K562 (cell line): ENCODE measurements at regions not wholly inside any gene's neighbourhood (a gene's known extent, or its start where the extent isn't known, plus 50 kb on each side); places are given as distances from the start of the nearest gene placed in this dataset.

Experiments
- ATAC-seq: fragments of 200-7000 bp; cut with Tn5 transposase; 3 replicates; pipeline ENCODE4 v1.9.1; 2020; ENCODE audit warnings: moderate library complexity
- BruUV-seq: library from RNA; stranded (reverse); fragments of 400-500 nt; replicated peaks from 2 replicates; lab custom pipeline; 2021; lab: Mats Ljungman, UMichigan
- CTCF ChIA-PET: fragments of 300-600 bp; formaldehyde crosslinking; extraction: SDS; loops from one replicate; lab custom pipeline; 2021; ENCODE audit warnings: low intra/inter-chr PET ratio; lab: Yijun Ruan, JAX
- POLR2A ChIA-PET: fragments of 300-600, 350-650 bp; sonication (Branson Sonifier 250); formaldehyde crosslinking; extraction: SDS; loops from one replicate; lab custom pipeline; 2021; ENCODE audit warnings: antibody characterized with exemption, inconsistent platforms; lab: Yijun Ruan, JAX
- DNase-seq, 4 experiments: peaks; one replicate each; pipeline versions ENCODE4 v3.0.0 to v3.0.0-alpha.2; 2011 to 2018; ENCODE audit warnings: low spot score in 3 of 4, mixed read lengths in 3 of 4; ENCODE audit errors: extremely low read depth in 1 of 4
- FAIRE-seq: peaks from 2 replicates; lab custom pipeline; 2011; peaks lifted over from hg19 to GRCh38; lab: Jason Lieb, UNC
- H2AFZ ChIP-seq: 2 replicates; pipeline ENCODE4 v1.6.0; 2011; ENCODE audit warnings: low read depth, low read length, control low read depth, inconsistent platforms
- H3K27ac ChIP-seq: fragments of 200-600 bp; 3 replicates; pipeline ENCODE4 v1.8.0; 2011; ENCODE audit warnings: low read depth, mild to moderate bottlenecking, control low read depth, inconsistent platforms, low read length, moderate library complexity, mixed read lengths; ENCODE audit errors: extremely low read depth
- H3K27me3 ChIP-seq, 2 experiments: fragments of 300-600 bp in 1 of 2; 2 replicates in 1 of 2; 3 replicates in 1 of 2; pipeline versions ENCODE4 v1.6.0 to v1.8.0; 2011; ENCODE audit warnings: inconsistent platforms in 2 of 2, low read length in 2 of 2, mild to moderate bottlenecking in 1 of 2, mixed read lengths in 1 of 2, moderate library complexity in 1 of 2; ENCODE audit not compliant: control insufficient read depth in 2 of 2, insufficient read depth in 2 of 2
- H3K36me3 ChIP-seq: fragments of 300-600 bp; 3 replicates; pipeline ENCODE4 v1.8.0; 2011; ENCODE audit warnings: mild to moderate bottlenecking, low read length, inconsistent platforms; ENCODE audit not compliant: control insufficient read depth, insufficient read depth
- H3K4me1 ChIP-seq, 2 experiments: fragments of 200-600 bp in 1 of 2; replicated peaks in 1 of 2; 2 replicates in 1 of 2; 3 replicates in 1 of 2; pipeline versions ENCODE4 v1.5.1 to v1.8.0; 2011; ENCODE audit warnings: inconsistent platforms in 2 of 2, low read length in 2 of 2, mild to moderate bottlenecking in 1 of 2, mixed read lengths in 1 of 2, moderate library complexity in 1 of 2; ENCODE audit not compliant: control insufficient read depth in 2 of 2, insufficient read depth in 2 of 2
- H3K4me2 ChIP-seq: 2 replicates; pipeline ENCODE4 v1.6.1; 2011; ENCODE audit warnings: low read length, control low read depth, inconsistent platforms, mixed read lengths; ENCODE audit not compliant: insufficient read depth
- H3K4me3 ChIP-seq: fragments of 200-600 bp; sonication (generic), shearing (Covaris generic); 2 replicates; pipeline ENCODE4 v1.5.1; 2016; ENCODE audit warnings: control low read depth, inconsistent platforms
- H3K79me2 ChIP-seq: fragments of 200-600 bp; 3 replicates; pipeline ENCODE4 v1.8.0; 2011; ENCODE audit warnings: low read length, inconsistent platforms; ENCODE audit not compliant: control insufficient read depth, insufficient read depth
- H3K9ac ChIP-seq, 2 experiments: 2 replicates each; pipeline versions ENCODE4 v1.6.0 to v1.6.1; 2011; ENCODE audit warnings: low read depth in 2 of 2, low read length in 2 of 2, control low read depth in 1 of 2, inconsistent platforms in 1 of 2, mild to moderate bottlenecking in 1 of 2, mixed read lengths in 1 of 2; ENCODE audit not compliant: insufficient read depth in 1 of 2
- H3K9me1 ChIP-seq: one replicate; pipeline ENCODE4 v1.6.0; 2011; ENCODE audit warnings: inconsistent platforms, mild to moderate bottlenecking, low read length, moderate library complexity; ENCODE audit not compliant: control insufficient read depth, insufficient read depth
- H3K9me3 ChIP-seq: replicated peaks from 2 replicates; pipeline ENCODE4 v1.5.1; 2011; ENCODE audit warnings: low read depth, low read length, inconsistent platforms; ENCODE audit not compliant: control insufficient read depth, insufficient read depth
- H4K20me1 ChIP-seq: replicated peaks from 2 replicates; pipeline ENCODE4 v1.6.1; 2011; ENCODE audit warnings: low read length, inconsistent platforms, mixed read lengths; ENCODE audit not compliant: control insufficient read depth, insufficient read depth
- CBFB ChIP-seq: sonication (generic); formaldehyde crosslinking; IDR thresholded peaks from 2 replicates; pipeline ENCODE4 v1.4.0; 2020; ENCODE audit warnings: mild to moderate bottlenecking, missing genetic modification reagents
- EGR1 ChIP-seq: fragments of 450-650 bp; conservative IDR thresholded peaks from 2 replicates; pipeline ENCODE4 v1.6.1; 2017; ENCODE audit warnings: mild to moderate bottlenecking
- GTF2A2 ChIP-seq: IDR thresholded peaks from 2 replicates; pipeline ENCODE4 v1.6.1; 2016; ENCODE audit warnings: mild to moderate bottlenecking, missing genetic modification characterization, missing compliant biosample characterization
- SNRNP70 ChIP-seq: fragments of 200-400 bp; formaldehyde crosslinking; optimal IDR thresholded peaks from 2 replicates; pipeline ENCODE3; 2017; ENCODE audit warnings: low read depth, low read length
- SPI1 ChIP-seq: IDR thresholded peaks from 2 replicates; pipeline ENCODE4 v1.6.1; 2011; ENCODE audit warnings: low read depth, low read length, control low read depth, borderline replicate concordance
- USF2 ChIP-seq: sonication (generic); formaldehyde crosslinking; IDR thresholded peaks from 2 replicates; pipeline ENCODE4 v1.5.0; 2020; ENCODE audit warnings: missing genetic modification reagents
- ZBTB34 ChIP-seq: fragments of 250-450 bp; sonication (Bioruptor Pico); IDR thresholded peaks from 2 replicates; pipeline ENCODE4 v1.8.0; 2021; ENCODE audit warnings: mild to moderate bottlenecking, moderate library complexity
- ZNF263 ChIP-seq: sonication (generic); formaldehyde crosslinking; IDR thresholded peaks from 2 replicates; pipeline ENCODE4 v1.8.0; 2022; ENCODE audit warnings: mild to moderate bottlenecking, missing genetic modification reagents, borderline replicate concordance
- ZNF445 ChIP-seq: fragments of 250-450 bp; sonication (Bioruptor Pico); IDR thresholded peaks from 2 replicates; pipeline ENCODE4 v1.4.0; 2020; ENCODE audit warnings: low read depth, mild to moderate bottlenecking, moderate library complexity
- ZNF75A ChIP-seq: fragments of 450-650 bp; formaldehyde crosslinking; IDR thresholded peaks from 2 replicates; pipeline ENCODE4 v1.4.0; 2020; ENCODE audit warnings: mild to moderate bottlenecking
- WGBS: fragments of 100-300 bp; shearing (Covaris generic); methylation state at CpG from one replicate; pipeline ENCODE4 v1.1.6; 2016; ENCODE audit warnings: low coverage, mixed read lengths; ENCODE audit not compliant: insufficient coverage; ENCODE audit errors: missing lambda C conversion rate; 5-methylcytosine and 5-hydroxymethylcytosine counted together
- in situ Hi-C: fragments of 300-500 bp; cut with MboI; formaldehyde crosslinking; loops from 4 replicates; pipeline ENCODE4 v1.15.0; 2018; ENCODE audit warnings: inconsistent platforms, mixed read lengths
- intact Hi-C: fragments of 100-400 bp; cut with micrococcal nuclease; formaldehyde crosslinking; loops from 2 replicates; pipeline ENCODE4 v1.14.2; 2022

GRCh38 chrX:131746491-131746968, 202.7 kb downstream of the OR13H1 start:
- no peaks in the 10 kb centered on the region for H4K20me1 ChIP-seq
- no peaks in the 10 kb centered on the region for H3K27me3 ChIP-seq
- 0 out of 5 replicates have a peak, but pooled peaks cover 0 to 3% of the 10 kb centered on the region in 2 experiments for H3K4me1 ChIP-seq
- peak overlapping the region; percentile 78 for H2AFZ ChIP-seq
- intact Hi-C loops, result no loop called here
- WGBS, result 53% methylated on average over 10 of the region's 14 CpGs
- ATAC-seq, result peak; percentile 91
- ChIA-PET POLR2A (no interaction called here), CTCF (no interaction called here)
- H3K79me2 ChIP-seq, result no peaks in the 10 kb centered on the region
- no peak overlapping the region for H3K4me3 ChIP-seq
- H3K9me3 ChIP-seq, result no peaks in the 10 kb centered on the region; the same call in none of the 2 replicates
- no peak overlapping the region for H3K4me2 ChIP-seq
- no peaks in the 10 kb centered on the region for H3K9me1 ChIP-seq
- peak overlapping the region; percentile 71 for H3K27ac ChIP-seq
- no TSS peak for BruUV-seq
- peak; percentile 40 to 78 (median 51) for DNase-seq
- no peak overlapping the region for H3K9ac ChIP-seq
- in situ Hi-C loops, result no loop called here
- FAIRE-seq, result peak; percentile 52
- H3K36me3 ChIP-seq, result peaks cover 59% of the 10 kb centered on the region
- peak; percentile 50; the same call in 1 of the 2 replicates for TF ChIP-seq EGR1
- TF ChIP-seq CBFB (CRISPR knock-in tag), result no peak
- no peak for TF ChIP-seq ZNF75A (CRISPR knock-in tag)
- TF ChIP-seq USF2 (CRISPR knock-in tag), result no peak
- no peak for TF ChIP-seq SPI1
- no peak for TF ChIP-seq ZNF445
- TF ChIP-seq ZNF263 (CRISPR knock-in tag), result no peak
- no peak for TF ChIP-seq ZBTB34 (CRISPR knock-in tag)
- no peak for TF ChIP-seq SNRNP70
- no peak for TF ChIP-seq GTF2A2 (tag)
